NB4 (cell line): ENCODE measurements at regions not wholly inside any gene's neighbourhood (a gene's known extent, or its start where the extent isn't known, plus 50 kb on each side); places are given as distances from the start of the nearest gene placed in this dataset.
"Not testable (repeated sequence)": the region's sequence is repeated elsewhere in the genome, so short reads cannot be mapped to it uniquely, and the experiment has no call there.

Source experiments
- DNase-seq: peaks from one replicate; pipeline ENCODE4 v3.0.0; 2010; ENCODE audit warnings: low read depth
- H3K4me3 ChIP-seq: one replicate; pipeline ENCODE4 v1.5.1; 2011; ENCODE audit warnings: mild to moderate bottlenecking, low read depth, low read length, moderate library complexity
- CTCF ChIP-seq: IDR thresholded peaks from one replicate; pipeline ENCODE4 v1.5.1; 2012; ENCODE audit warnings: low read depth, low read length
- MAX ChIP-seq: IDR thresholded peaks from 2 replicates; pipeline ENCODE4 v1.6.1; 2011; ENCODE audit warnings: low read depth, low read length
- MYC ChIP-seq: IDR thresholded peaks from 2 replicates; pipeline ENCODE4 v1.6.1; 2011; ENCODE audit warnings: low read depth, low read length
- POLR2A ChIP-seq: IDR thresholded peaks from 2 replicates; pipeline ENCODE4 v1.6.1; 2011; ENCODE audit warnings: mild to moderate bottlenecking; ENCODE audit not compliant: insufficient read length; ENCODE audit errors: extremely low read depth

- no peak overlapping the region for H3K4me3 ChIP-seq
- DNase-seq = no peak
- no peak for TF ChIP-seq MAX
- no peak for TF ChIP-seq MYC
- TF ChIP-seq CTCF = no peak
- no peak for TF ChIP-seq POLR2A
Measured at GRCh38 chr6:82467338-82467737, 103.7 kb downstream of the TPBG start.

- not testable (repeated sequence) for H3K4me3 ChIP-seq, DNase-seq
Measured at GRCh38 chr6:82470123-82470522, 106.5 kb downstream of the TPBG start.

- not testable (repeated sequence) for H3K4me3 ChIP-seq, DNase-seq
Measured at GRCh38 chr6:82475106-82475505, 111.5 kb downstream of the TPBG start.

- TF ChIP-seq MAX (no peak), CTCF (no peak), MYC (no peak), POLR2A (no peak)
- DNase-seq = no peak
- H3K4me3 ChIP-seq = no peak overlapping the region
Measured at GRCh38 chr6:82484001-82484400, 120.4 kb downstream of the TPBG start.

- H3K4me3 ChIP-seq = no peak overlapping the region
- no peak for DNase-seq
- TF ChIP-seq CTCF (no peak), MYC (no peak), POLR2A (no peak), MAX (no peak)
Measured at GRCh38 chr6:82484737-82485626, 121.4 kb downstream of the TPBG start.

- no peak overlapping the region for H3K4me3 ChIP-seq
- DNase-seq = no peak
- TF ChIP-seq MAX (no peak), MYC (no peak), POLR2A (no peak), CTCF (no peak)
Measured at GRCh38 chr6:82487895-82488294, 124.3 kb downstream of the TPBG start.

GRCh38 chr6:82488403-82488802 lies 124.8 kb downstream of the TPBG start:
- no peak for DNase-seq
- no peak for TF ChIP-seq MAX
- H3K4me3 ChIP-seq = no peak overlapping the region
